Right forelimb (tissue), 1 donor: ENCODE measurements at regions not wholly inside any gene's neighbourhood (a gene's known extent, or its start where the extent isn't known, plus 50 kb on each side); places are given as distances from the start of the nearest gene placed in this dataset.
"Not testable (repeated sequence)": the region's sequence is repeated elsewhere in the genome, so short reads cannot be mapped to it uniquely, and the experiment has no call there.

Experiments used
- DNase-seq: peaks from one replicate; pipeline ENCODE4 v3.0.0-alpha.2; 2018

DNA sequence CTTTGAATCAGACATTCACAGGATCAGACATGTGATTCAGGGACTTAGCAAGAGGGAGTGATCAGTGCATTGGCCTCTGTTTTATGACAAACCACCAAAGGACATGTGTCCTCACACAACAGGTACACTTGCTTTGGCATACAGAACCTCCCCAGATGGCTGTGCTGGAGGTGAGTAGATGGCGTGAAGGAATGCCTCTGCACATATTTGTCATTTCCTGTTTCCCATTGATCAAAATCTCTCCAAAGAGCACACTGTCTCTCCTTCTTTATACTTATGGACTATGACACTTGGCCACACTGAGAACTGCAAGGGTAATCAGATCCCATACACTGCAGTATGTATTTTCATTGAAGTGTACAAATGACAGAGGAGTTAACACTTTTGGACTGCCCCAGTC is 927.6 kb downstream of the TSN start:
- no peak for DNase-seq

- DNase-seq, result no peak
Measured at GRCh38 chr2:122692400-122693083, 937.1 kb downstream of the TSN start.

- DNase-seq, result no peak
Measured at GRCh38 chr2:122697415-122697814, 942.0 kb downstream of the TSN start.

- DNase-seq, result no peak
Measured at GRCh38 chr2:122703676-122704075, 948.2 kb downstream of the TSN start.

DNA sequence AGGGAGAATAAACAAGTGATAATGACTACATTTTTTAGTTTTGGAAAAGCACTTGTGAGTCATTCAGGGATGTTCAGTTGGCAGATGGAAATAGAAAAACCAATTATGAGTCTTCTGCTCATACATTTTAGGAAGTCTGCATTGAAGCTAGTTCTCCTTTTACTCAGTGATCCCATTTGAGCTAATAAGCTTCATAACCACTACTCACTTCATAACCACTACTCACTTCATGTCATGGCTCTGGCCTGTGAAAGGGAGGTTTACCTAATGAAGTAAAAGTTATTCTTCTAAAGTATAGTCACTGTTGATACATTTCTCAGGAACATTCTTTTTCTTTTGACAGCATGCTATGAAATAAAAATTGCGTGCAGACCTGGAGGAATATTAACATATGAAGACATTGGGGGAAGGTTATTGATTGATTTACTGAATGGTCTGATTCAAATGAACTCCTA is 948.7 kb downstream of the TSN start:
- no peak for DNase-seq

DNA sequence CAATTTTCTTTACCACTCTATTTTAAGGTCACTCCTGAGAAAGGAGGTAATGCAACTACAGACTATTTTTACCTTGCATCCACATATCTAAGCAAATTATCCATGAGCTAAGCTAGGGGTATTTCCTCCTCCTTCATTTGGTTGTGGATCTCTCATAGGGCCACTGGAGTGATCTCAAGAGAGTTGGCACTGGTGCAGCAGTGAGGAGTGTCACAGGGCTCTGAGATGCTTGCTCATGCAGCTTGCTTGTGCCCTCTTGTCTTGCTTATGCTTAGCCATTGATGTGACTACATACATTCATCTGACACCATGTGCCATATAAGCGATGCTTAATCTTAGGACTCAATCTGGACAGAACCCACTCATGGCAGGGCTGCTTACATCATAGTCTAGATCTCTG is 950.3 kb downstream of the TSN start:
- no peak for DNase-seq

- no peak for DNase-seq
Measured at GRCh38 chr2:122706757-122707223, 951.3 kb downstream of the TSN start.

- DNase-seq, result no peak
Measured at GRCh38 chr2:122707224-122707824, 951.9 kb downstream of the TSN start.

DNA sequence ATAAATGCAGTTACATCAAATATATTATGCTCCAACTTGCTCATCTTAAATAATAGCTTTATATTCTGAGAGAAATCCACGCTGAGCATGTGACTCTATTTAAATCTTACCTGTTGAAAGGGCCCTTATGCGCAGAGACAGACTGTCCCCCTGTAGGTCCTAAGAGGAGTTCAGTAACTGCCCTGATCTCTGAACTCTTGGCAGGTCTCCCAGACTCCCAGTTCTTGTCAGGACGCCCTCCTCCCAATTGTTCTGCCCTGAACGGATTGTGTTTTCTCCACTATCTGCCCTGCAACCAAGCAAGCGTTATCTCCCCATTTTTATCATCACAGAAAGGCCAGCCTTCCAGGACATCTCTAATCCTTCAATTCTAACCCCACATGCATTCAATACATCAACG is 954.6 kb downstream of the TSN start:
- DNase-seq, result no peak

DNA sequence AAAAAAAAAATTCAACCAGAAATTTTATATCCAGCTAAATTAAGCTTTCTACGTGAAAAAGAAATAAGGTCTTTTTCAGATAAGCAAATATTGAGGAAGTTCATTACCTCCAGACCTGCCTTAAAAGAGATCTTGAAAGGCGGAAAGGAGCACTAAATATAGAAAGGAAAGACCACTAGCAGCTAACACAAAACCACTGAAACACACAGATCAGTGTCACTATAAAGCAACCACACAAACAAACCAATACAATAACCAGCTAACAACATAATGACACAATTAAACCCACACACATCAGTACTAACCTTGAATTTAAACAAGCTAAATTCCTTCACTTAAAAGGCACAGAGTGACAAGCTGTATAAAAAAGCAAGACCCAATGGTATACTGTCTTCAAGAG is 958.3 kb downstream of the TSN start:
- no peak for DNase-seq

DNA sequence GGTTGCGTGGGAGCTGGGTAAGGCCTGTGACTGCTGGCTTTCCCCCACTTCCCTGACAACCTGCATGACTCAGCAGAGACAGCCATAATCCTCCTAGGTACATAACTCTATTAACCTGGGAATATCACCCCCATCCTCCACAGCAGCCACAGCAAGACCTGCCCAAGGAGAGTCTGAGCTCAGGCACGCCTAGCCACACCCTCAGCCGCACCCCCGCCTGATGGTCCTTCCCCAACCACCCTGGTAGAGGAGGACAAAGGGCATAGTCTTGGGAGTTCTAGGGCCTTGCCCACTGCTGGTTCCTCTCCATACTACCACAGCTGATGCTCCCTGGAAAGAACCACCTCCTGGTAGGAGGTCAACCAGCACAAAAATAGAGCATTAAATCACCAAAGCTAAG is 965.4 kb downstream of the TSN start:
- not testable (repeated sequence) for DNase-seq

GRCh38 chr2:122734766-122735424 is 979.4 kb downstream of the TSN start:
- no peak for DNase-seq

DNA sequence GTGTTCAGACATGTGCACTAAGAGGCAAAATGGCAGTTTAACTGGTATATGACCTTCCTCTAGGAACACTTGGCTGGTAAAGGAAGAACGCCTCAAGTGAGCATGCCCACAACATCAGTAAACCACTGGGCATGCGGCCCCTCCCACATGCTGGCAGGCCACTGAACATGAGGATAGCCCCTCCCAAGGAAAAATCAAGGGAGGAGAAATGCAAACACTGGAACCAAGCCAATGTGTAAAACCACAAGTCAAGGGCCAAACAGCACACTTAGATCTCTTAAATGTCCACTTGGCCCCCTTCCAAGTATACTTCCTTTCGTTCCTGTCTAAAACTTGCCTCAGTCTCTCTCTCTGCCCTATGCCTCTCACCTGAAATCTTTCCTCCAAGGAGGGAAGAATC is 980.8 kb downstream of the TSN start:
- DNase-seq, result no peak

GRCh38 chr2:122737429-122738077 is 982.1 kb downstream of the TSN start:
- DNase-seq, result no peak

DNA sequence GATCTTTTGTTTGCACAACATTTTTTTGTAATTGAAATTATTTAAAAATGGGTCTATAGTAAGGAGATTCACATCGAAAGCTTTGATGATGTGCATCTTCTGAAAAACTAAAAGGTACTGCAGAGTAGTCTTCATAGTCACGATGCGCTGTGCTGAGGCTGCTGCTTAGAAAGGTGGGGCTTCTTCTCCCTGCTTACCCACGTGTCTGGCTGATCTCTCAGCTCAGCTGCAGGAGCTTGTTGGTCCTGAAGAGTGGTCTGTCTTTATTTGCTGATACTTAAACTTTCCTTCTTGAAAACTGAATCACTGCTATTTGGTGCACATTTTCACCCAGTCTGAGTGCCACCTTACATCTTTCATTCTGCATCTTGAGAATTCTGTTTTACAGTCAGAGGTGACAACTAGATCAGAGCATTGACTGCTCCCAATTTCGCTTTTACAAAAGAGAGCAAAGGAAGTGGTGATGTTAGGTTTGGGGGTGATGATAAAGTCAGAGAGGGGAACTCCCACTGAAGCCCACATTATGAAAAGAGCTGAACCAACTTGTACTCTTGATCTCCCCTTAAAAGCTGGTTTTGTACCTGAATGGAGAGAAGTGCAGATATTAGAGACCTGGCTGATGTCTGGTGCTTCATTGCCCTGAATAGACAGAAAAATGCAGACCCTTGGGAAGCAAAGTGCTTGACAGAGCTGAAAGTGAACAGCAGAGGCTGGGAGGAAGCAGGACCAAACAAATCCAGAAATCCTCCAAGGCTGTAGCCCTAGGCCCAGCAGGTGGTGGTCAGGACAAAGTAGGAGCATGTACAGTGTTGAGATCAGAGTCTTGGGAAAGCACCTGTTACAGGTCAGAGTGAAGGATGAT is 984.5 kb downstream of the TSN start:
- no peak for DNase-seq

- DNase-seq, result no peak
Measured at GRCh38 chr2:122740594-122740948, 985.1 kb downstream of the TSN start.

- DNase-seq, result no peak
Measured at GRCh38 chr2:122741403-122741802, 986.0 kb downstream of the TSN start.

GRCh38 chr2:122743021-122743675 is 987.7 kb downstream of the TSN start:
- no peak for DNase-seq

DNA sequence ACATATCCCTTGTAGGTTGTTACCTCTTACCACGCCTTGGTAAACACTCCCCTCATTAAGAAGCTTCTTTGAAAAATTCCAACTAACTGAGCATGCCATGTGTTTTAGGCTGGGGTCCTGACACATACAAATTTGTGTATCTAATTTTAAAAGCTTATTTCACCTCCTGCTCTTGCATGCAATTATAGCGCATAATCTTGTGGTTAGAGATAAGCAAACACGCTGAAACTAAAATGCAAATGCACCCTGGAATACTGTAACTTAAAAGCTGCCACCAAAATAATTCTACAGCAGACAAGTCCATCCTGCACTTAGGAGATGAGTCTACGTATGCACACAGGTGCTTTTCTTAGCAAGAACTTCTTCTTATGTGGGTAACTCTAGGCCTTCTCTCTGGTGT is 990.2 kb downstream of the TSN start:
- DNase-seq, result no peak

DNA sequence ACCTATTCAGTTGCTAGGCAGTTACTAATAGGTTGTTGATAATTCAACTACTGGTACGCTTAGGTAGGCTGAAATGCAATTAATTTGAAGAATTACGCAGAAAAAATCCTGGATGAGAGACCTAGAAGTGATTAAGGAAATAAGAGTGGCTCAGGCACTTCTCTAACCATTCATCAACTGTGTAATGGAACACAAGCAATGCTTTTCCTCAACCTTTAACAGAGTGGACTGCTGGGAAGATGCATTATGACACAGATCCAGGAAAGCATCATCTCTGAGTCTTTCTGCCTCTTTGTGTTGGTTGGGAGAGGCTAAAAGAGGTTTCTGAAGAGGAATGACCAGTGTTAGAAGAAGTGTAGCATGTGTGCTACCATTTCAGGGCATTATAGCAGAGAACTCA is 992.2 kb downstream of the TSN start:
- DNase-seq, result no peak

DNA sequence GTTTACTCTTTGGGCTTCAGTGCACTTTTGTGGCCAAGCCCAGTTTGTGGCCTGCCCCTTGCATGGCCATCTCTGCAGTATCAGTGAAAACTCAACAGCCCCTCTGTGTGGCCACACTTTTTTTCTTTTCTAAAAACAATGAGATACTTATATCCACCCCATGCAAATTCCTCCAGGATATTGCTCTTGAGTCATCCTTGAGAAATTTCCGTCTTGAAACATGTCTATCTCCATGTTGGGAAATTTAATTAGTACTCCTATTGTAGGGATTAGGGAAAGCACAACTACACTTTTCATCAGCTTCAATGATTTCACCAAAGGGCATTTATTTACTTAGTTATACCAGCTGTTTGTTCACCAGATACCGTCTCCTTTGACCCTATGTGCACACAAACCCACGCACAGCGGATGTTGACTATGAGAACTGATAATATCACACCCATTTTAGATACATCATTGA is 993.1 kb downstream of the TSN start:
- DNase-seq, result no peak

- DNase-seq, result no peak
Measured at GRCh38 chr2:122749405-122749804, 994.0 kb downstream of the TSN start.
